Stimulated activated CD8-positive, alpha-beta memory T cell treated with anti-CD3 and anti-CD28 coated beads, Interleukin-7, amount 100 ng/mL, for 24 hours (primary cell): ENCODE measurements at regions not wholly inside any gene's neighbourhood (a gene's known extent, or its start where the extent isn't known, plus 50 kb on each side); places are given as distances from the start of the nearest gene placed in this dataset.
A peak's percentile ranks its signal among the peaks of the same experiment; 100 is the strongest.
"Not testable (repeated sequence)": the region's sequence is repeated elsewhere in the genome, so short reads cannot be mapped to it uniquely, and the experiment has no call there.

ENCODE experiments used
- DNase-seq: peaks from one replicate; pipeline ENCODE4 v3.0.0-alpha.2; 2020; ENCODE audit warnings: low read depth

- DNase-seq, result not testable (repeated sequence)
Measured at GRCh38 chr21:25531538-25532250, 75.6 kb downstream of the MRPL39 start.

DNA sequence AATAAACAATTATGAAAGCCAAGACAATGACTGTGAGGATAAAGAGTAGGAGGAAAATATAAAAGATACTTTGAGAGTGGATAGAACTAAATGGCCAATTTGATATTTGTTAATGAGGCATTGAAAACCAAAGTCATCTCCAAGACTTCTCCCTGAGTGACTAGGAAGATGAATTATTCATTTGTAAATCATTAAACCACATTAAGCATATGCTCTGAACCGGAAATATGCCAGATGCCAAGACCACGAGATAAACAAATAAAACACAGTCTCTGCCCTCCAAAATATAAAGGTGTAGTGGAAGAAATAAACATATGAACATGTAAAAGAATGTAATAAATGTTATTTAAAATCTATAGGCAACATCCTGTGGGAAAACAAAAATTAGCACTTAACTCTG lies 78.8 kb downstream of the MRPL39 start:
- no peak for DNase-seq

GRCh38 chr21:25518491-25518911 lies 88.8 kb downstream of the MRPL39 start:
- DNase-seq, result no peak

DNA sequence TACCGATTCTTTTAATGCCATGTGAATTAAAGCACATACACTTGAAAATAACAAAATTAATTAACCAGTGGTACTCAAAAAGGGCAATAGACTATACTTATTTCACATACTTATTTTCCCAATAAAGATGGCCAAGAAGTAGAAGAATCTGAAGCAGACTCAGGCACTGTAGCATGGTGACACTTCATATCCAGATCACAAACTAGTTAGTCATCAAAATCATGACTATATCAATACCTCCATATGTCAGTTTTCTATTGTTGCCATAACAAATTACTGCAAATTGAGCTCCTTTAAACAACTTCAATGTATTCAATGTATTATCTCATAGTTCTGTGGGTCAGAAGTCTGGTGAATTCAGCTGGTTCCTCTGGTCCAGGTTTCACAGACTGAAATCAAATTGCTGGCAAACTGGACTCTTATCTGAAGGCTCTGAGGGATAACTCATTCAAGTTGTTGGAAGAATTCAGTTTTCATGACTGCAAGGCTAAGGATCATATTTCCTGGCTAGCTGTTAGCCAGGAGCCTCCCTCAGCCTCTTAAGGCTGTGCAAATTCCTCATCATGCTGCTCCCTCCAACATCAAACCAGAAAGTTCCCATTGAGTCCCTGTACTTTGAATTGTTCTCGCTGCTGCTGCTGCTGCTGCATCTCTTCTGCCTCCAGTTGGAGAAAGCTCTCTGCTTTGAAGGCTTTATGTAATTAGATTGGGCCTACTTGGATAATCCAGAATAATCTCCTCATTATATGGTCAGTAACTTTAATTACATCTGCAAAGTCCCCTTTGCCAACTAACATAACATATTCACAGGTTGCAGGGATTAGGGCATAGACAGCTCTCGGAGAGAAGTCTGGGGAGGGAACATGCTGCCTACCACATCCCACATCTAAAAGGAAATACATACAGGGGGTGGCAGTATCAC lies 91.5 kb downstream of the MRPL39 start:
- DNase-seq, result no peak

DNA sequence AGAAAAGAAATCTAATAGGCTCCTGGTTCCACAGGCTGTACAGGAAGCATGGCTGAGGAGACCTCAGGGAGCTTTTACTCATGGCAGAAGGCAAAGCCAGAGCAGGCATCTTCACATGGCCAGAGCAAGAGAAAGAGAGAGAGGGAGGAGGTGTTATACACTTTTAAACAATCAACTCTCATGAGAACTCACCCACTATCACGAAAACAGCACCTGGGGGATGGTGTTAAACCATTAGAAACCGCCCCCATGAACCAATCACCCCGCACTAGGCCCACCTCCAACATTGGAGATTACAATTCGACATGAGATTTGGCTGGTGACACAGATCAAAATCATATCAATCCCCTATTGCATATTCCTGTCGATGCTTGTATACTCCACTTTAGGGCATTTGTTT lies 93.5 kb downstream of the MRPL39 start:
- no peak for DNase-seq

GRCh38 chr21:25512095-25513081 lies 94.9 kb downstream of the MRPL39 start:
- no peak for DNase-seq

DNA sequence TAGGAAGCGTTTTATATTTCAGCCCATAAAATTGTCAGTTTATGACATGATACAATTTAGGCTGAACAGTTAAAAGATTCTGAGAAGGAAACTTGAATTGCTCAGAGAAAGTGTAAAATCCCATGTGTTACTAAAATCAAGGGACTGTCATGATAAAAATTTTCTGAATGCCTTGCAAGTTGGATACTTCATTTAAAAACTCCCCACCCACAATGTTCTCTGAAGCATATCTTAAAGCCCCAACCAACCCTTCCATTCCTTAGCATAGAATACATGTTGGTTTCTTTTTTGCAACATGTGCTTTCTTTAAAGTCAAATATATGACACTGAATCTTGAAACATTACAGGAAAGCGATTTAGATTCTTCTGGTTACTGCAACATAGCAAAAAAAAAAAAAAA lies 97.4 kb downstream of the MRPL39 start:
- DNase-seq, result no peak

DNA sequence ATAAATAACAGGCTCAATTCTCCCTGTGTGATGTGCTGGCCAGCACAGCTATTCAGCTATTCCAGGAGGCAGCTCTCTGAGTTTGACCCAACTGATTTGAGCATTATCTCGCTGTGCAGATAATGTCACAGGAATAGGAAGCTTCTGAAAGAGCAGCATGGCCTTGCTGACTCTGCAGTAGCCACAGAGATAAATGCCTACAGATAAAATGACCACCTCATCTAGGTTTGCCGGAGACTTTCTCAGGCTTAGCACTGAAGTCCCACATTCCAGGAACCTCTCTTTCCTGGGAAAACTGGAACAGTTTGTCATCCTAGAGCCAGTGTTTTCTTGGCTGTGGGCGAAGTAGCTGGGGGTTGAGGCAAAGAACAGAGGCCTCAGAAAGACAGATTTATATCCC lies 98.9 kb downstream of the MRPL39 start:
- no peak for DNase-seq

DNA sequence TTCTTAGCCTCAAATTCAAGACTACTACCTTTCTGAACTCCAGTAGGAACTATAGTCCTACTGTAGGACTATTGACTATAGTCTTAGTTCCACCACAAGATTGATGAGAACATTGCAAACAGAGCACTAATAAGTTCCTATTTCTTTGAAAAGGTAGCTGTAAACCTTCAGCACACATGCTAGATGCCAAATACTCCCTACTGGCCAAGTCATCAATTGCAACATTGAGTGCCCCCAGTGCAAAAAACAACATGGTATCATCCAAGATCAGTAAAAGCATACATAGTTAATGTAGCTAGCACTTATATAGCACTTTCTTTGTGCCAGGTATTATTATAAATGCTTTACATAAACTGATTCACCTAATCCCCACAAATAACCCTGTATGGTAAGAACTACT lies 99.8 kb downstream of the MRPL39 start:
- DNase-seq, result no peak

DNA sequence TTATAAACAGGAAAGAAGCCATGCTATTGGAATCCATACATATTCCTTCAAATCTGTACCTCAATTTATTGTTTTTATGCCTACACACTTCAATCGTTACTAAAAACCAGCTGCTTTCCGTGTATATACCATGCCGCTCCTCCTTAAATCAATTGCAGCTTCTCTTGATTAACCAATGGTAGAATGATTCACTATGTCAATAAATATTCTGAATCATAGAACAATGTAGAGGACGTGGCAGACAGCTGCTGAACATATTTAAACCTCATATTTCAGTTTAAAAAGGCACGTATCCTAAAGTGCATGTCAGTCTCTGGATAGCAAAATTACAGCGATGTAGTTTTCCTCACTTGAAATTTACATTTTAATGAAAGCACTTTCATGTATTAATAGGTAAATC lies 100.4 kb downstream of the MRPL39 start:
- DNase-seq, result no peak

DNA sequence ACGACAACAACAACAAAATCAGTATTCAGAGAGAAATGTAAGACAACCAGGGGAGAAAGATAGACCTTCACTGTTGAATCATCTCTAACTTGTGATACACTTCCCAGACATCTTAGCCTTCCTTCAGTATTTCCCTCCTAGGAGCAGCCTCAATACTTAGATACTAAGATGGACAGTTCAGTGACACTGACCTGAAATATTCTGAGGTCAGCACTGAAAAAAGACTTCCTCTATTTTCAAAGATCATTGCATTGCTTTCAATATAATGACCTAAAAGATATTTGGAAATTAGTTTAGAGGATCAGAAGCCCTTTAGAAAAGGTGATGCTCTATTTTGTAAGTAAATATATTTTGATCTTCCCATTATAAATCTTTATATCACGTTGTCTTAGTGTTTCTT lies 101.0 kb downstream of the MRPL39 start:
- DNase-seq, result no peak

GRCh38 chr21:25503981-25504380 lies 103.3 kb downstream of the MRPL39 start:
- no peak for DNase-seq

DNA sequence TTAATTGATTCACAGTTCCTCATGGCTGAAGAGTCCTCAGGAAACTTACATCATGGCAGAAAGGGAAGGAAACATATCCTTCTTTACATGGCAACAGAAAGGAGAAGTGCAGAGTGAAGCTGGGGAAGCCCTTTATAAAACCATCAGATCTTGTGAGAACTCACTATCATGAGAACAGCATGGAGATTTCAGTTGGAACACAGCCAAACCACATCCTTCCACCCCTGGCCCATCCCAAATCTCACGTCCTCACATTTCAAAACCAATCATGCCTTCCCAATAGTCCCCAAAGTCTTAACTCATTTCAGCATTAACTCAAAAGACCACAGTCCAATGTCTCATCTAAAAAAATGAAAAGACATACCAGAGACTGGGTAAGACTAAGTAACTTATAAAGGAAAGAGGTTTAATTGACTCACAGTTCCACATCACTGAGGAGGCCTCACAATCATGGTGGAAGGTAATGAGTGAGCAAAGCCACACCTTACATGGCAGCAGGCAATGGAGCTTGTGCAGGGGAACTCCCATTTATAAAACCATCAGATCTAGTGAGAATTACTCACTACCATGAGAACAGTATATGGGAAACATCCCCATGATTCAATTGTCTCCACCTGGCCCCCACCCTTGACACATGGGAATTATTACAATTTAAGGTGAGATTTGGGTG lies 105.2 kb downstream of the MRPL39 start:
- DNase-seq, result peak; percentile 34

GRCh38 chr21:25501462-25501861 lies 105.8 kb downstream of the MRPL39 start:
- no peak for DNase-seq

- DNase-seq, result no peak
Measured at GRCh38 chr21:25500598-25500997, 106.7 kb downstream of the MRPL39 start.

- DNase-seq, result no peak
Measured at GRCh38 chr21:25496825-25497482, 110.3 kb downstream of the MRPL39 start.

- DNase-seq, result no peak
Measured at GRCh38 chr21:25494804-25495203, 112.5 kb downstream of the MRPL39 start.

- DNase-seq, result no peak
Measured at GRCh38 chr21:25493722-25494121, 113.6 kb downstream of the MRPL39 start.

GRCh38 chr21:25491267-25491666 lies 116.0 kb downstream of the MRPL39 start:
- no peak for DNase-seq

GRCh38 chr21:25490742-25491141 lies 116.5 kb downstream of the MRPL39 start:
- DNase-seq, result no peak

DNA sequence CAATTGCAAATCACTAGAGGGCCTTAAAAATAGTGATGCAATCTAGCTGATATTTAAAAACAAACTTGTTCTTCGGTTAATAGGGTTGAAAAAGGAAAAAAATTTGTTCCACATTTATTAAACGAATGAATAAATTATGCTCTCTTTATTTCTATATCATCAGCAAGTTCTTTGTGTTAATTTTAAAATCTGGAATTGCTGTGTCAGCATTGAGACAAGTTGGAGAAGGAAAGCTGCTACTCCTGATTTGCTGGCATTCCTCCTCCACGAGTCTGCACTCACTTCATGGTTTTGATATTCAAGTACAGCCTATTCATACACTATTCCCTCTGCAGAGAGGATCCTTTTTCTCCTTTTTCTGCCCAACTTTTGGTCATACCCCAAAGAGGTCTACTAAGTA lies 117.6 kb downstream of the MRPL39 start:
- no peak for DNase-seq
